G401 (cell line): ENCODE measurements at regions not wholly inside any gene's neighbourhood (a gene's known extent, or its start where the extent isn't known, plus 50 kb on each side); places are given as distances from the start of the nearest gene placed in this dataset.
"Not testable (repeated sequence)": the region's sequence is repeated elsewhere in the genome, so short reads cannot be mapped to it uniquely, and the experiment has no call there.

Experiments used
- DNase-seq: peaks from one replicate; pipeline ENCODE4 v3.0.0-alpha.2; 2015; ENCODE audit warnings: low spot score
- in situ Hi-C: cut with HindIII; loops from 2 replicates; pipeline ENCODE4 v1.10.0; 2016; ENCODE audit warnings: low sequenced_read_pairs, mixed read lengths

- no peak for DNase-seq
These were observed 123.3 kb upstream of the PHACTR3 start for GRCh38 chr20:59481067-59481466.

GRCh38 chr20:59481477-59482018 is 122.8 kb upstream of the PHACTR3 start:
- DNase-seq, result no peak
- in situ Hi-C loops, result no loop called here

More at GRCh38 chr20:59481067-59481466, 123.3 kb upstream of the PHACTR3 start:
- in situ Hi-C loops, result no loop called here

- in situ Hi-C loops, result no loop called here
- no peak for DNase-seq
These were observed 121.8 kb upstream of the PHACTR3 start for GRCh38 chr20:59482351-59483187.

GRCh38 chr20:59483481-59483880 is 120.9 kb upstream of the PHACTR3 start:
- DNase-seq, result no peak
- in situ Hi-C loops, result no loop called here

- no peak for DNase-seq
- in situ Hi-C loops, result no loop called here
These were observed 120.1 kb upstream of the PHACTR3 start for GRCh38 chr20:59484228-59484627.

- in situ Hi-C loops, result no loop called here
- DNase-seq, result peak; percentile 91
These were observed 118.5 kb upstream of the PHACTR3 start for GRCh38 chr20:59485576-59486454.

GRCh38 chr20:59488459-59488858 is 115.9 kb upstream of the PHACTR3 start:
- DNase-seq, in situ Hi-C loops: not testable (repeated sequence)

- in situ Hi-C loops, result not testable (repeated sequence)
These were observed 113.9 kb upstream of the PHACTR3 start for GRCh38 chr20:59490196-59491004.

GRCh38 chr20:59491884-59492283 is 112.5 kb upstream of the PHACTR3 start:
- in situ Hi-C loops, result no loop called here

More at GRCh38 chr20:59490196-59491004, 113.9 kb upstream of the PHACTR3 start:
- peak; percentile 84 for DNase-seq

GRCh38 chr20:59493926-59494325 is 110.4 kb upstream of the PHACTR3 start:
- in situ Hi-C loops, result no loop called here
- no peak for DNase-seq

More at GRCh38 chr20:59491884-59492283, 112.5 kb upstream of the PHACTR3 start:
- no peak for DNase-seq

GRCh38 chr20:59495166-59495565 is 109.2 kb upstream of the PHACTR3 start:
- no peak for DNase-seq
- in situ Hi-C loops, result no loop called here

- in situ Hi-C loops, result no loop called here
- peak; percentile 84 for DNase-seq
These were observed 108.3 kb upstream of the PHACTR3 start for GRCh38 chr20:59495894-59496510.

GRCh38 chr20:59498291-59498690 is 106.0 kb upstream of the PHACTR3 start:
- in situ Hi-C loops, result no loop called here
- DNase-seq, result no peak

- in situ Hi-C loops, result no loop called here
- no peak for DNase-seq
These were observed 104.5 kb upstream of the PHACTR3 start for GRCh38 chr20:59499863-59500262.

- no peak for DNase-seq
- in situ Hi-C loops, result no loop called here
These were observed 95.6 kb upstream of the PHACTR3 start for GRCh38 chr20:59508729-59509128.

- no peak for DNase-seq
- in situ Hi-C loops, result no loop called here
These were observed 91.7 kb upstream of the PHACTR3 start for GRCh38 chr20:59512651-59513050.

GRCh38 chr20:59514554-59514953 is 89.8 kb upstream of the PHACTR3 start:
- DNase-seq, result no peak
- in situ Hi-C loops, result no loop called here

- DNase-seq, result peak; percentile 88
- in situ Hi-C loops, result no loop called here
These were observed 89.1 kb upstream of the PHACTR3 start for GRCh38 chr20:59515013-59515905.
